Stromal cell of bone marrow (primary cell): ENCODE measurements at regions not wholly inside any gene's neighbourhood (a gene's known extent, or its start where the extent isn't known, plus 50 kb on each side); places are given as distances from the start of the nearest gene placed in this dataset.
"Not testable (repeated sequence)": the region's sequence is repeated elsewhere in the genome, so short reads cannot be mapped to it uniquely, and the experiment has no call there.

Experiments used
- DNase-seq: peaks from one replicate; pipeline ENCODE4 v3.0.0-alpha.2; 2012; ENCODE audit warnings: low read depth

GRCh38 chr3:40645883-40646282 is 121.1 kb downstream of the ZNF621 start:
- DNase-seq = no peak

- DNase-seq = no peak
These were observed 124.6 kb downstream of the ZNF621 start for GRCh38 chr3:40649346-40649745.

- DNase-seq = no peak
These were observed 127.3 kb downstream of the ZNF621 start for GRCh38 chr3:40652072-40652471.

GRCh38 chr3:40653001-40653400 is 128.2 kb downstream of the ZNF621 start:
- no peak for DNase-seq

- no peak for DNase-seq
These were observed 129.1 kb downstream of the ZNF621 start for GRCh38 chr3:40653878-40654277.

- peak; percentile 7 for DNase-seq
These were observed 130.8 kb downstream of the ZNF621 start for GRCh38 chr3:40655551-40655950.

GRCh38 chr3:40657623-40658022 is 132.9 kb downstream of the ZNF621 start:
- DNase-seq = no peak

- no peak for DNase-seq
These were observed 133.5 kb downstream of the ZNF621 start for GRCh38 chr3:40658305-40658704.

- no peak for DNase-seq
These were observed 135.8 kb downstream of the ZNF621 start for GRCh38 chr3:40660554-40660953.

- no peak for DNase-seq
These were observed 136.5 kb downstream of the ZNF621 start for GRCh38 chr3:40661284-40661683.

- DNase-seq = no peak
These were observed 138.5 kb downstream of the ZNF621 start for GRCh38 chr3:40663280-40663679.

GRCh38 chr3:40669176-40669575 is 144.4 kb downstream of the ZNF621 start:
- no peak for DNase-seq

GRCh38 chr3:40672861-40673260 is 148.1 kb downstream of the ZNF621 start:
- no peak for DNase-seq

GRCh38 chr3:40677321-40677720 is 152.6 kb downstream of the ZNF621 start:
- DNase-seq = no peak

GRCh38 chr3:40677749-40678148 is 153.0 kb downstream of the ZNF621 start:
- no peak for DNase-seq

- no peak for DNase-seq
These were observed 154.5 kb downstream of the ZNF621 start for GRCh38 chr3:40679290-40679689.

GRCh38 chr3:40680685-40681657 is 156.2 kb downstream of the ZNF621 start:
- DNase-seq = no peak

GRCh38 chr3:40681658-40682055 is 156.9 kb downstream of the ZNF621 start:
- DNase-seq = no peak

GRCh38 chr3:40689837-40690236 is 165.1 kb downstream of the ZNF621 start:
- no peak for DNase-seq

GRCh38 chr3:40690749-40691451 is 166.1 kb downstream of the ZNF621 start:
- peak; percentile 74 for DNase-seq

- peak; percentile 31 for DNase-seq
These were observed 166.7 kb downstream of the ZNF621 start for GRCh38 chr3:40691452-40691861.

- no peak for DNase-seq
These were observed 171.1 kb downstream of the ZNF621 start for GRCh38 chr3:40695848-40696247.

GRCh38 chr3:40698611-40699010 is 173.9 kb downstream of the ZNF621 start:
- not testable (repeated sequence) for DNase-seq
